NT2/D1 (cell line): ENCODE measurements at regions not wholly inside any gene's neighbourhood (a gene's known extent, or its start where the extent isn't known, plus 50 kb on each side); places are given as distances from the start of the nearest gene placed in this dataset.

Experiments used
- DNase-seq: peaks from one replicate; pipeline ENCODE4 v3.0.0-alpha.2; 2011; ENCODE audit warnings: low read depth, low spot score
- H3K27me3 ChIP-seq: 2 replicates; pipeline ENCODE4 v1.6.0; 2011; ENCODE audit warnings: mild to moderate bottlenecking; ENCODE audit not compliant: insufficient read length, insufficient read depth
- H3K36me3 ChIP-seq: 2 replicates; pipeline ENCODE4 v1.6.1; 2011; ENCODE audit warnings: mild to moderate bottlenecking, low read length, mixed read lengths; ENCODE audit not compliant: insufficient read depth, insufficient read length
- H3K4me1 ChIP-seq: 2 replicates; pipeline ENCODE4 v1.5.1; 2011; ENCODE audit not compliant: insufficient read depth, insufficient read length
- H3K4me3 ChIP-seq: 2 replicates; pipeline ENCODE4 v1.5.1; 2011; ENCODE audit warnings: low read depth; ENCODE audit not compliant: insufficient read length
- H3K9ac ChIP-seq: 2 replicates; pipeline ENCODE4 v1.6.0; 2011; ENCODE audit warnings: low read depth; ENCODE audit not compliant: insufficient read length
- H3K9me3 ChIP-seq: 2 replicates; pipeline ENCODE4 v1.5.1; 2011; ENCODE audit warnings: mild to moderate bottlenecking, low read length; ENCODE audit not compliant: insufficient read depth
- SUZ12 ChIP-seq: IDR thresholded peaks from 2 replicates; pipeline ENCODE4 v1.6.1; 2011; ENCODE audit not compliant: insufficient read length, insufficient read depth; ENCODE audit errors: extremely low read depth
- YY1 ChIP-seq: IDR thresholded peaks from 2 replicates; pipeline ENCODE4 v1.6.1; 2011; ENCODE audit not compliant: insufficient read length, insufficient read depth
- ZNF274 ChIP-seq: IDR thresholded peaks from 2 replicates; pipeline ENCODE4 v1.6.1; 2011; ENCODE audit warnings: mild to moderate bottlenecking, low read depth, low read length

- Histone ChIP-seq H3K36me3 (no peaks in the 10 kb centered on the region), H3K27me3 (no peaks in the 10 kb centered on the region), H3K9me3 (peaks cover 1% of the 10 kb centered on the region; the same call in 1 of the 2 replicates), H3K4me3 (no peak overlapping the region), H3K4me1 (no peaks in the 10 kb centered on the region), H3K9ac (no peak overlapping the region)
- TF ChIP-seq ZNF274 (no peak), YY1 (no peak), SUZ12 (no peak)
- DNase-seq, result no peak
These were observed 245.1 kb upstream of the MSX2 start for GRCh38 chr5:174479325-174479724.

GRCh38 chr5:174481737-174482136 lies 242.6 kb upstream of the MSX2 start:
- TF ChIP-seq YY1 (no peak), ZNF274 (no peak), SUZ12 (no peak)
- H3K9me3 ChIP-seq, result peaks cover 6% of the 10 kb centered on the region; the same call in 1 of the 2 replicates
- DNase-seq, result no peak
- H3K4me3 ChIP-seq, result no peak overlapping the region
- H3K4me1 ChIP-seq, result no peaks in the 10 kb centered on the region
- H3K9ac ChIP-seq, result no peak overlapping the region
- H3K27me3 ChIP-seq, result no peaks in the 10 kb centered on the region
- no peaks in the 10 kb centered on the region for H3K36me3 ChIP-seq

- no peaks in the 10 kb centered on the region for H3K36me3 ChIP-seq
- H3K4me1 ChIP-seq, result no peaks in the 10 kb centered on the region
- no peaks in the 10 kb centered on the region for H3K27me3 ChIP-seq
- DNase-seq, result no peak
- no peak overlapping the region for H3K9ac ChIP-seq
- no peak overlapping the region for H3K4me3 ChIP-seq
- TF ChIP-seq SUZ12, result no peak
- no peak for TF ChIP-seq YY1
- no peak for TF ChIP-seq ZNF274
- H3K9me3 ChIP-seq, result peaks cover 6% of the 10 kb centered on the region; the same call in 1 of the 2 replicates
These were observed 241.8 kb upstream of the MSX2 start for GRCh38 chr5:174482607-174483024.

GRCh38 chr5:174483411-174483810 lies 241.0 kb upstream of the MSX2 start:
- H3K9me3 ChIP-seq, result peaks cover 6% of the 10 kb centered on the region; the same call in 1 of the 2 replicates
- H3K4me1 ChIP-seq, result no peaks in the 10 kb centered on the region
- H3K27me3 ChIP-seq, result no peaks in the 10 kb centered on the region
- DNase-seq, result no peak
- TF ChIP-seq SUZ12 (no peak), ZNF274 (no peak), YY1 (no peak)
- H3K4me3 ChIP-seq, result no peak overlapping the region
- H3K36me3 ChIP-seq, result no peaks in the 10 kb centered on the region
- no peak overlapping the region for H3K9ac ChIP-seq

GRCh38 chr5:174489215-174489614 lies 235.2 kb upstream of the MSX2 start:
- H3K9me3 ChIP-seq, result peaks cover 6% of the 10 kb centered on the region; the same call in 1 of the 2 replicates
- TF ChIP-seq SUZ12 (no peak), YY1 (no peak), ZNF274 (no peak)
- no peak overlapping the region for H3K4me3 ChIP-seq
- H3K9ac ChIP-seq, result no peak overlapping the region
- H3K4me1 ChIP-seq, result no peaks in the 10 kb centered on the region
- peaks cover 5% of the 10 kb centered on the region for H3K27me3 ChIP-seq
- DNase-seq, result no peak
- no peaks in the 10 kb centered on the region for H3K36me3 ChIP-seq

GRCh38 chr5:174489920-174490597 lies 234.3 kb upstream of the MSX2 start:
- Histone ChIP-seq H3K27me3 (peaks cover 5% of the 10 kb centered on the region), H3K9me3 (no peaks in the 10 kb centered on the region), H3K36me3 (no peaks in the 10 kb centered on the region), H3K9ac (no peak overlapping the region), H3K4me3 (no peak overlapping the region), H3K4me1 (no peaks in the 10 kb centered on the region)
- TF ChIP-seq YY1, result no peak
- no peak for TF ChIP-seq SUZ12
- TF ChIP-seq ZNF274, result no peak
- no peak for DNase-seq

- Histone ChIP-seq H3K36me3 (no peaks in the 10 kb centered on the region), H3K9me3 (no peaks in the 10 kb centered on the region), H3K9ac (no peak overlapping the region), H3K27me3 (peaks cover 5% of the 10 kb centered on the region), H3K4me3 (no peak overlapping the region), H3K4me1 (no peaks in the 10 kb centered on the region)
- no peak for DNase-seq
- TF ChIP-seq YY1 (no peak), SUZ12 (no peak), ZNF274 (no peak)
These were observed 233.7 kb upstream of the MSX2 start for GRCh38 chr5:174490728-174491127.
